Posterior vena cava (tissue), 2 donors: ENCODE measurements at regions not wholly inside any gene's neighbourhood (a gene's known extent, or its start where the extent isn't known, plus 50 kb on each side); places are given as distances from the start of the nearest gene placed in this dataset.

ENCODE experiments used
- DNase-seq: peaks from one replicate; pipeline ENCODE4 v3.0.0-alpha.2; 2020; ENCODE audit warnings: low spot score
- intact Hi-C, 2 donors: fragments of 100-400 bp; cut with DNase I; formaldehyde crosslinking; loops; one replicate each; pipeline versions ENCODE4 v1.14.1 to v1.14.2; 2022 to 2023
- donor health status: DM: yes; HTN: yes; CAD: no.
- donor health status: DM: yes; HTN: yes; CAD: no.

DNA sequence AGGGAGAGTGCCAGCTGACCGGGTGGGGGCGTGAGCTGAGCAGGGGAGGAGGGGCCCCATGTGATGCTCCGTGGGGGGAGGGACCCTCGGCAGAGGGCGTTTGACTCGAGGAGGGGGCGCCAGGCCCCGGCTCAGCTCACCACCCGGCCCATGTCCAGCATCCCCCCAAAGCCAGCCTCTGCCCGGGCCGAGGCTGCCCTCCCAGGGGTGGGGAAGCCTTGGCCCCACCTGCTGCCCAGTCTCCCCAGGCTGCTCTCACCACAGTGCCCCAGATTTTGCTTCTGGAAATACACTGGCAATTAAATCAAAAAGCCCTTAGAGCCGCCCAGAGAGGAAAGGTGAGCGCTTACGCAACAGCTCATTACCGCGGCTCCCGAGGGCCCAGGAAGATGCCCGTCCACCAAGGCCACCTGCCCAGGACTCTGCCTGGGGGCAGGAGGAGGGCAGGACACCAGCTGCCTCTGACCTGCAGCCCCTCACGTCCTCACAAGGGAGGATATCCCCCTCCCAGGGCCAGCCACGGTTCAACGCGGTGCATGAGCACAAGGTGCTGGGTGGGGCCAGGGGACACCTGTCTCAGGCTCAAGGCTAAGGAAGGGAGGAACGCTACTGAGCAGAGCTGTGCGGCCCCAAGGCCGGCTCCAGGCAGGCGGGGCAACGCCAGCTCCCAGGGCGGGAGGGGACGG, 70.0 kb upstream of the INPP5A start:
- intact Hi-C loops = loop anchor here (5.0 to 10.0 kb wide), 2 partner anchors 35 to 47 kb away; no protein-coding TSS in a partner anchor
- no peak for DNase-seq

- DNase-seq = no peak
- intact Hi-C loops = loop anchor here (5.0 to 10.0 kb wide), 2 partner anchors 34 to 47 kb away; no protein-coding TSS in a partner anchor
These were observed 69.4 kb upstream of the INPP5A start for GRCh38 chr10:132468216-132468615.

DNA sequence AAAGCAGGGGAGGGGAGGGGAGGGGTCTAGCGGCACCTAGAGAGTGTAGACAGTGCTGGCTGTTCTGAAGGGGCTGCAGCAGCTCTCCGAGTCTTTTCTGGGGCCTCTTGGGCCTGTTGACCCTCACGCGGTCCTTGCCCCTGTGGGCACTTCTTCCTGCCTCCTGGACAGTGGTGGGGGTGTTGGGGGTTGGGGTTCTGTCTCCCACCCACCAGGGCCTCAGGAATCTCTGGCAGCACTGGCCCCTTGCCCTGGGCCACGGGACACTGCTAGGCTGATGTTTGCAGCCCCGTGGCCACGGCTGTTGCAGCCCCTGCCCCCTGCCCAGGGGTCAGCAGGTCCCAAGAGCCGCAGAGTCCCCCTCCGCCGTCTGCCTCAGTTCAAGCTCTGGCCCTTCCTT, 68.9 kb upstream of the INPP5A start:
- no peak for DNase-seq
- intact Hi-C loops = loop anchor here (5.0 to 10.0 kb wide), 2 partner anchors 34 to 46 kb away; no protein-coding TSS in a partner anchor

- intact Hi-C loops = loop anchor here (5.0 to 10.0 kb wide), 2 partner anchors 33 to 45 kb away; no protein-coding TSS in a partner anchor
- DNase-seq = no peak
These were observed 68.2 kb upstream of the INPP5A start for GRCh38 chr10:132469197-132469884.

GRCh38 chr10:132470410-132471124, 67.0 kb upstream of the INPP5A start:
- intact Hi-C loops = no loop called here
- no peak for DNase-seq

GRCh38 chr10:132471125-132471451, 66.5 kb upstream of the INPP5A start:
- no peak for DNase-seq

GRCh38 chr10:132471484-132471883, 66.1 kb upstream of the INPP5A start:
- no peak for DNase-seq
- intact Hi-C loops = no loop called here

More at GRCh38 chr10:132471125-132471451, 66.5 kb upstream of the INPP5A start:
- intact Hi-C loops = no loop called here

- intact Hi-C loops = no loop called here
These were observed 62.5 kb upstream of the INPP5A start for GRCh38 chr10:132475086-132475485.

DNA sequence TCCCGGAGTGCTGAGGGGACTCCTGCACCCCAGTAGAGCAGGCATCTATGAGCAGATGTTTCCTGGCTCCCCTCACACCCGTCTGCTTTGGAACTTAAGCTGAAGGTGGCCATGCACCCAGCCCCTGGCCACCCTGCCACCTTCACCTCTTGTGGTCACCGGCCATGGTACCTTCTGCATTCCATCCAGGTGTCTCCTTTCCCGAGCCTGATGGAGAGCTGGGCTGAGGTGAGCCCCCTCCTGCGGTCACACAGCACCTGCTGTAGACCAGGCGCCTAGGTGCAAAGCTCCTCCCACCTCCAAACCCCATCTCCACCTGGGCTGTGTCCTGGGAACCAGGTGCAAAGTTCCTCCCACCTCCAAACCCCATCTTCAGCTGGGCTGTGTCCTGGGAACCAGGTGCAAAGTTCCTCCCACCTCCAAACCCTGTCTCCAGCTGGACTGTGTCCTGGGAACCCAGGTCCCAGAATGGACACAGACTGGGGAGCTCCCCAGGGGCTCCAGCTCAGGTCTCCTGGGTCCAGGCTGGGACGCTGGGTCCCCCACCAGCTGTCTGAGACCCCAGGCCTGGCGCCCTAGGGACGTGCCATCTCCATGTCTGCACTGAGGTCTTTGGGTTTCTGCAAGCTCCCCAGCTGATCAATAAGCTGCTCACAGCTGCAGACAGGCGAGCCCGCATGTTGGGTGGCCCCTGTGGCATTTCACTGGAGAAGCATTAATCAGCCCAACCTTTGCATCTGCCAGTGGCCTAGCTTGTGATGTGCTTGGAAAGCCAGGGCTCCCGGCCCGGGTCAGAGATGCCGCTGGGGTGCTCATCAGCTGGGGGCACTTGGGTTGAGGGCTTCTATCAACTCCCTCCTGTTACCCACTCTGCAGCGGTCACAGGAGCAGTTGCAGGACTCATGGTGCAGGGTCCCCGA, 61.2 kb upstream of the INPP5A start:
- peak; percentile 51 for DNase-seq
- intact Hi-C loops = no loop called here

More at GRCh38 chr10:132475086-132475485, 62.5 kb upstream of the INPP5A start:
- DNase-seq = no peak

- peak; percentile 72 for DNase-seq
- intact Hi-C loops = no loop called here
These were observed 60.6 kb upstream of the INPP5A start for GRCh38 chr10:132477066-132477397.

DNA sequence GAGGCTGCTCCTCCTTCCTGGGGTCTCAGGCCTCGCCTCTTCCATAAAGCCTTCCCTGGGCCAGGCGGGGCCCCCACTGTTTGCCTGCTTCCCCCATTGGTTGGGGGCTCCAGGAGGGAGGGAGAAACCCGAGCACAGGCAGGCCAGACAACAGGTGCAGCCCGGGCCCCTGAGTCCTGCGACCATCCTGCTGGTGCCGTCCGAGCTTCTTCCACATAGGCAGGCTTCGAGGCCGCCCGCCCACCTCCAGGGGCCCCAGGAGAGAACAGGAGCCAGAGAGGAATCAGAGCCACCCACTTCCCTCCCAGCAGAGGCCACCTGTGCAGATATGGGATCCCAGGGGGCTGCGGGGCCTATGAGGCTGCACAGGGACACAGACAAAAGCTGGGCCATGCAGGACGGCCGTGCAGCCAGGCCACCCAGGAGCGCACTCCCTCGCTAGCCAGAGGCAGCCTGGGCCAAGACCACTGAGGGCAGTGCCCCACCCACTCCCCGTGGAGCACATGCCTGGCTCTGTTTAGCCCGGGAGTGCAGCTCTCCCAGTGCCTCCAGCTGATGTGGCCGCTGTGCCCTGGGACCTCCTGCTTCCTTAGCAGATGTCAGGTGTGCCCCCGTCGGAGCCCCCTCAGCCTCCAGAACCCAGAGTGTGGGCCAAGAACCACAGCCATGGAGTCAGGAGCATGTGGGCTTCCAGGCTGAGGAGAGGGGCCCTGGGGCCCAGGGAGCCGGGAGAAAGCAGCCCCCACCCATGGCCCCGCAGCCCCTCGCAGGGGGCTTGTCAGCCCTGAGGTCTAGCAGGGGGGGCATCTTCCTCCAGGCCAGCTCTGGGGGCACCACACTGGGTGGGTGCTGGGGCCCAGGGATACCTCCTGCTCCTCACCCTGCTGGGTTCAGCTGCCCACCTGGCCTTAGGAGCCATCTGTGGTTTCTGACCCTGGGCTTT, 59.9 kb upstream of the INPP5A start:
- intact Hi-C loops = no loop called here
- peak; percentile 68 for DNase-seq

GRCh38 chr10:132478341-132479023, 59.1 kb upstream of the INPP5A start:
- intact Hi-C loops = no loop called here
- DNase-seq = no peak

DNA sequence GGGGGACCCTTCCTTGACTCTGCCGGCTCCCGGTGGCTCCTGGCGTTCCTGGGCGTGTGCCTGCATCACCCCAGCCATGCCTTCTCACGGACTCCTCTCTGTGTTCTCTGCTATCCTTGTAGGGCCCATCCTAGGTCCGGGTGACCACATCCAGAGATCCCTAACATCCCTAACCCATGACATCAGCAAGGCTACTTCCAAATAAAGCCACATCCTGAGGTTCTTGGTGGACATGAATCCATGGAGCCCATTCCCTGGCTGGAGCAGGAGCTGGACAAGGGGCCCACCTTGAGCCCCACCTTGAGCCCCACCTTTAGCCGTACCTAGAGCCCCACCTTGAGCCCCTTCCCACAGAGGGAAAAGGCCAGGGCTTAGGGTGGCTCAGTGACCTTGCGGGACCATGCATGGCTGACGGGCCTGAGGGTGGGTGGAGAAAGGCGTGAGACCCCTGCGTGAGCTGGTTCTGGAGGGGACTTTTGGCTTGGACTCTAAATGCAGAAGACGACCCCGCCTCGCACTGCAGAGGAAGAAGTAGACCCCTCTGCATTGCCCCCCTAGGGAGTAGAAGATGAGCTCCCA, 58.5 kb upstream of the INPP5A start:
- DNase-seq = no peak
- intact Hi-C loops = no loop called here

GRCh38 chr10:132479603-132480221, 57.9 kb upstream of the INPP5A start:
- DNase-seq = no peak
- intact Hi-C loops = no loop called here

- DNase-seq = no peak
- intact Hi-C loops = no loop called here
These were observed 57.2 kb upstream of the INPP5A start for GRCh38 chr10:132480356-132480755.

DNA sequence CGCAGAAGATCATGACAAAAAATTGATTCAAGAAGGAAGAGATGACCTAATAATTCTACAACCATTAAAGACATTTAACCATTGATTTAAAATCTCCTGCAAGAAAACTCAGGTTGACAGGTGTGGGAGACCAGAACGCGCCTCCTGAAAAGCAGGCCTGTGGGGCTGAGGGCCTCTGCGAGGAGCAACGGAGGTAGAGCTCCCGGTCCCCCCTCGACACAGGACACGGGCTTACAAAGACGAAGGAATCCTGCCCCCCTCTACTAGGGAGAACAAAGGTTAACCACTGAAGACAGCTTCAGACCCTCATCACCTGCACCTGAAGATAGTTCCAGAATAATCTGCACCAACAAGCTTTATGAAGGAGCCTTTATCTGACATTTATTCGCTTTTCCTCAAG, 55.9 kb upstream of the INPP5A start:
- intact Hi-C loops = no loop called here
- no peak for DNase-seq
